GM12878 (cell line): ENCODE measurements at regions not wholly inside any gene's neighbourhood (a gene's known extent, or its start where the extent isn't known, plus 50 kb on each side); places are given as distances from the start of the nearest gene placed in this dataset.

Experiments used
- ATAC-seq: fragments of 200-7000 bp; cut with Tn5 transposase; 3 replicates; pipeline ENCODE4 v1.9.1; 2020; ENCODE audit warnings: mild to moderate bottlenecking, moderate library complexity
- BruUV-seq: library from RNA; stranded (reverse); fragments of 400-500 nt; replicated peaks from 2 replicates; lab custom pipeline; 2021; lab: Mats Ljungman, UMichigan
- CTCF ChIA-PET: fragments of 300-600 bp; sonication (Branson Sonifier 250); formaldehyde crosslinking; extraction: SDS; loops from one replicate; lab custom pipeline; 2021; ENCODE audit warnings: inconsistent platforms; lab: Yijun Ruan, JAX
- POLR2A ChIA-PET: fragments of 350-600 bp; formaldehyde crosslinking; extraction: SDS; loops from one replicate; lab custom pipeline; 2021; ENCODE audit warnings: inconsistent platforms; lab: Charles Lee
- RAD21 ChIA-PET: fragments of 300-600 bp; sonication (Branson Sonifier 250); formaldehyde crosslinking; loops from one replicate; lab custom pipeline; 2023; ENCODE audit warnings: antibody characterized with exemption; ENCODE audit not compliant: unreplicated experiment; lab: Charles Lee
- SMC1A ChIA-PET: fragments of 300-600 bp; sonication (Branson Sonifier 250); formaldehyde crosslinking; loops from one replicate; lab custom pipeline; 2023; ENCODE audit not compliant: unreplicated experiment, uncharacterized antibody; lab: Charles Lee
- DNase-seq: peaks from one replicate; pipeline ENCODE4 v3.0.0-alpha.2; 2011; ENCODE audit warnings: low read depth, low spot score
- FAIRE-seq: peaks from 3 replicates; lab custom pipeline; 2011; peaks lifted over from hg19 to GRCh38; lab: Jason Lieb, UNC
- H2AFZ ChIP-seq: 2 replicates; pipeline ENCODE4 v1.6.0; 2011; ENCODE audit warnings: low read depth, low read length, control low read depth; ENCODE audit not compliant: control insufficient read depth
- H3K27ac ChIP-seq: 2 replicates; pipeline ENCODE4 v1.5.1; 2011; ENCODE audit warnings: control low read depth; ENCODE audit not compliant: control insufficient read depth, insufficient read depth
- H3K27me3 ChIP-seq, 2 experiments: replicated peaks in 1 of 2; 2 replicates each; pipeline versions ENCODE4 v1.6.0 to v1.6.1; 2011; ENCODE audit warnings: low read length in 1 of 2; ENCODE audit not compliant: control insufficient read depth in 2 of 2, insufficient read depth in 2 of 2
- H3K36me3 ChIP-seq, 2 experiments: 2 replicates each; pipeline ENCODE4 v1.5.1; 2011; ENCODE audit warnings: low read length in 1 of 2; ENCODE audit not compliant: control insufficient read depth in 2 of 2, insufficient read depth in 2 of 2
- H3K4me1 ChIP-seq: 2 replicates; pipeline ENCODE4 v1.6.1; 2011; ENCODE audit warnings: mild to moderate bottlenecking, low read length, moderate library complexity, mixed read lengths; ENCODE audit not compliant: control insufficient read depth, insufficient read depth
- H3K4me2 ChIP-seq: 2 replicates; pipeline ENCODE4 v1.6.0; 2011; ENCODE audit warnings: control low read depth; ENCODE audit not compliant: control insufficient read depth, insufficient read depth
- H3K4me3 ChIP-seq: fragments of 200-600 bp; sonication (generic); 2 replicates; pipeline ENCODE4 v1.5.1; 2016
- H3K79me2 ChIP-seq: 2 replicates; pipeline ENCODE4 v1.6.0; 2011; ENCODE audit warnings: low read length; ENCODE audit not compliant: control insufficient read depth, insufficient read depth
- H3K9ac ChIP-seq: 2 replicates; pipeline ENCODE4 v1.8.0; 2011; ENCODE audit warnings: low read length, control low read depth, mixed read lengths; ENCODE audit not compliant: control insufficient read depth, insufficient read depth
- H3K9me3 ChIP-seq: replicated peaks from 3 replicates; pipeline ENCODE4 v1.5.1; 2011; ENCODE audit warnings: mild to moderate bottlenecking, low read length; ENCODE audit not compliant: control insufficient read depth, insufficient read depth
- H4K20me1 ChIP-seq: 2 replicates; pipeline ENCODE4 v1.6.0; 2011; ENCODE audit not compliant: control insufficient read depth, insufficient read depth
- ATF7 ChIP-seq: fragments of 450-650 bp; IDR thresholded peaks from 2 replicates; pipeline ENCODE4 v1.6.1; 2016; ENCODE audit warnings: low read depth, mild to moderate bottlenecking
- HDGF ChIP-seq: fragments of 450-650 bp; IDR thresholded peaks from 2 replicates; pipeline ENCODE4 v1.6.1; 2016; ENCODE audit warnings: antibody characterized with exemption
- HSF1 ChIP-seq: fragments of 150-350 bp; IDR thresholded peaks from 2 replicates; pipeline ENCODE4 v1.6.1; 2014; ENCODE audit warnings: mild to moderate bottlenecking, low read depth, low read length
- KDM1A ChIP-seq: fragments of 200-600 bp; sonication (generic); IDR thresholded peaks from 2 replicates; pipeline ENCODE4 v1.6.1; 2016; ENCODE audit warnings: borderline replicate concordance
- POLR2AphosphoS5 ChIP-seq: IDR thresholded peaks from 2 replicates; pipeline ENCODE4 v1.6.1; 2011; ENCODE audit warnings: mild to moderate bottlenecking, low read length, inconsistent platforms
- SUPT20H ChIP-seq: IDR thresholded peaks from 2 replicates; pipeline ENCODE4 v1.6.1; 2011; ENCODE audit warnings: low read depth, mild to moderate bottlenecking, low read length, moderate library complexity, borderline replicate concordance; ENCODE audit not compliant: control insufficient read depth
- ZBTB4 ChIP-seq: fragments of 450-650 bp; formaldehyde crosslinking; IDR thresholded peaks from 2 replicates; pipeline ENCODE4 v1.4.0; 2022; ENCODE audit warnings: mild to moderate bottlenecking, moderate library complexity
- ZNF24 ChIP-seq: fragments of 450-650 bp; IDR thresholded peaks from 2 replicates; pipeline ENCODE4 v1.6.1; 2017; ENCODE audit warnings: antibody characterized with exemption, mild to moderate bottlenecking
- ZSCAN29 ChIP-seq: fragments of 450-650 bp; IDR thresholded peaks from 2 replicates; pipeline ENCODE4 v1.6.1; 2017; ENCODE audit warnings: mild to moderate bottlenecking, moderate library complexity
- WGBS: methylation state at CpG from one replicate; pipeline ENCODE4 v1.1.6; 2016; ENCODE audit warnings: low lambda C conversion rate; ENCODE audit not compliant: insufficient replicate concordance, insufficient coverage; ENCODE audit errors: missing lambda C conversion rate; 5-methylcytosine and 5-hydroxymethylcytosine counted together
- in situ Hi-C: fragments of 300-500 bp; cut with MboI; formaldehyde crosslinking; loops from 9 replicates; pipeline ENCODE4 v1.14.3; 2018; ENCODE audit warnings: mixed read lengths
- intact Hi-C: fragments of 100-400 bp; cut with micrococcal nuclease; formaldehyde crosslinking; loops from one replicate; pipeline ENCODE4 v1.14.2; 2022; ENCODE audit not compliant: unreplicated experiment

GRCh38 chr15:98034731-98035130, 74.2 kb downstream of the ARRDC4 start:
- H3K79me2 ChIP-seq = no peaks in the 10 kb centered on the region
- POLR2A ChIA-PET = no interaction called here
- H3K36me3 ChIP-seq = no peaks in the 10 kb centered on the region
- no TSS peak for BruUV-seq
- TF ChIP-seq HDGF = no peak
- ATAC-seq = no peak
- WGBS = 48% methylated on average over 4 of the region's 4 CpGs
- H3K27me3 ChIP-seq = no peaks in the 10 kb centered on the region
- no peaks in the 10 kb centered on the region for H3K9me3 ChIP-seq
- no peaks in the 10 kb centered on the region for H3K4me1 ChIP-seq
- H3K4me2 ChIP-seq = no peak overlapping the region
- no peak overlapping the region for H3K4me3 ChIP-seq
- H4K20me1 ChIP-seq = no peaks in the 10 kb centered on the region
- H3K9ac ChIP-seq = no peak overlapping the region
- H3K27ac ChIP-seq = no peak overlapping the region
- no peak for DNase-seq
- in situ Hi-C loops (no loop called here), intact Hi-C loops (no loop called here)
- FAIRE-seq = no peak
- RAD21 ChIA-PET = no interaction called here
- no peak overlapping the region for H2AFZ ChIP-seq
- CTCF ChIA-PET = no interaction called here
- SMC1A ChIA-PET = interaction anchor here (0.8 to 1.4 kb wide), 2 partner anchors 13 to 129 kb away, joined by 3 read pairs; no protein-coding TSS in a partner anchor

GRCh38 chr15:98035134-98035533, 74.6 kb downstream of the ARRDC4 start:
- FAIRE-seq (no peak), ATAC-seq (no peak), DNase-seq (no peak)
- Histone ChIP-seq H3K4me3 (no peak overlapping the region), H3K79me2 (no peaks in the 10 kb centered on the region), H3K27ac (no peak overlapping the region), H3K36me3 (no peaks in the 10 kb centered on the region), H3K9ac (no peak overlapping the region), H3K4me1 (no peaks in the 10 kb centered on the region), H3K9me3 (no peaks in the 10 kb centered on the region), H2AFZ (no peak overlapping the region), H4K20me1 (no peaks in the 10 kb centered on the region), H3K27me3 (no peaks in the 10 kb centered on the region), H3K4me2 (no peak overlapping the region)
- SMC1A ChIA-PET = interaction anchor here (0.8 kb wide), 1 partner anchor 130 kb away, joined by 3 read pairs; no protein-coding TSS in a partner anchor
- RAD21 ChIA-PET = no interaction called here
- TF ChIP-seq ZNF24 = no peak
- no peak for TF ChIP-seq HSF1
- TF ChIP-seq ZSCAN29 = no peak
- no peak for TF ChIP-seq ATF7
- TF ChIP-seq ZBTB4 (CRISPR knock-in tag) = no peak
- no peak for TF ChIP-seq SUPT20H
- TF ChIP-seq KDM1A = no peak
- no peak for TF ChIP-seq POLR2AphosphoS5
- intact Hi-C loops = no loop called here
- 46% methylated on average over 7 of the region's 7 CpGs for WGBS
- BruUV-seq = no TSS peak
- in situ Hi-C loops = no loop called here
- CTCF ChIA-PET = no interaction called here
- POLR2A ChIA-PET = no interaction called here
